Upper lobe of left lung (tissue), 6 donors: ENCODE measurements at regions not wholly inside any gene's neighbourhood (a gene's known extent, or its start where the extent isn't known, plus 50 kb on each side); places are given as distances from the start of the nearest gene placed in this dataset.
"Not testable (repeated sequence)": the region's sequence is repeated elsewhere in the genome, so short reads cannot be mapped to it uniquely, and the experiment has no call there.

Source experiments
- ATAC-seq, 2 donors: fragments of 200-7000 bp; cut with Tn5 transposase; one replicate each; pipeline ENCODE4 v1.9.1; 2022; ENCODE audit warnings: mild to moderate bottlenecking in 2 of 2, moderate library complexity in 2 of 2; ENCODE audit not compliant: low FRiP score in 2 of 2
- DNase-seq, 2 donors: peaks; one replicate each; pipeline ENCODE4 v3.0.0-alpha.2; 2019 to 2020
- H3K27ac ChIP-seq, 4 donors: fragments of 200-600 bp; sonication (generic); one replicate each; pipeline ENCODE4 v1.5.1; 2016 to 2019
- H3K27me3 ChIP-seq, 4 donors: fragments of 200-600 bp; sonication (generic); one replicate each; pipeline ENCODE4 v1.5.1; 2017 to 2019
- H3K36me3 ChIP-seq, 4 donors: fragments of 200-600 bp; sonication (generic); one replicate each; pipeline ENCODE4 v1.5.1; 2016 to 2019
- H3K4me1 ChIP-seq, 4 donors: fragments of 200-600 bp; sonication (generic); one replicate each; pipeline ENCODE4 v1.5.1; 2018 to 2019
- H3K4me3 ChIP-seq, 4 donors: fragments of 200-600 bp; sonication (generic); one replicate each; pipeline ENCODE4 v1.5.1; 2017 to 2019; ENCODE audit warnings: mild to moderate bottlenecking in 2 of 4, moderate library complexity in 1 of 4
- H3K9me3 ChIP-seq, 4 donors: fragments of 200-600 bp; sonication (generic); one replicate each; pipeline ENCODE4 v1.5.1; 2018 to 2019
- CTCF ChIP-seq, 6 experiments: fragments of 450-650 bp in 4 of 6; fragments of 200-600 bp in 2 of 6; sonication (generic) in 2 of 6; IDR thresholded peaks; one replicate each; pipeline ENCODE4 v1.5.1; 2016 to 2019; ENCODE audit warnings: antibody characterized with exemption in 6 of 6
- EP300 ChIP-seq, 4 donors: sonication (generic); formaldehyde crosslinking; IDR thresholded peaks; one replicate each; pipeline ENCODE4 v1.5.1; 2017; ENCODE audit warnings: antibody characterized with exemption in 4 of 4, control low read depth in 2 of 4
- POLR2A ChIP-seq, 4 donors: fragments of 450-650 bp; IDR thresholded peaks; one replicate each; pipeline ENCODE4 v1.5.1; 2016 to 2017; ENCODE audit warnings: antibody characterized with exemption in 4 of 4, mild to moderate bottlenecking in 2 of 4
- POLR2AphosphoS5 ChIP-seq, 2 donors: sonication (generic); formaldehyde crosslinking; IDR thresholded peaks; one replicate each; pipeline ENCODE4 v1.5.1; 2017; ENCODE audit warnings: antibody characterized with exemption in 2 of 2
- WGBS, 2 donors: methylation state at CpG; one replicate each; pipeline ENCODE4 v1.1.5; 2017 to 2018; 5-methylcytosine and 5-hydroxymethylcytosine counted together
- donor health status: DM: no; HTN: no; CAD: no; lungs with moderate emphysema.
- donor health status: DM: no; HTN: yes; CAD: no; lungs with severe emphysema.

GRCh38 chrY:7289889-7290833, 378.6 kb upstream of the AMELY start:
- H3K4me1 ChIP-seq: peaks cover 0 to 5% (median 0%) of the 10 kb centered on the region in 4 donors
- TF ChIP-seq CTCF (IDR thresholded peaks at IDR 0.05): no peak
- TF ChIP-seq POLR2AphosphoS5 (IDR thresholded peaks at IDR 0.05): no peak
- TF ChIP-seq POLR2A (IDR thresholded peaks at IDR 0.05): no peak
- no peak for TF ChIP-seq EP300 (IDR thresholded peaks at IDR 0.05)

GRCh38 chrY:7288611-7289010, 377.1 kb upstream of the AMELY start:
- Histone ChIP-seq H3K4me1 (peaks cover 0 to 5% (median 0%) of the 10 kb centered on the region in 4 donors), H3K9me3 (no peaks in the 10 kb centered on the region), H3K36me3 (no peaks in the 10 kb centered on the region), H3K27ac (no peak overlapping the region), H3K27me3 (no peaks in the 10 kb centered on the region), H3K4me3 (no peak overlapping the region)
- no peak for TF ChIP-seq CTCF (IDR thresholded peaks at IDR 0.05)
- TF ChIP-seq POLR2A (IDR thresholded peaks at IDR 0.05): no peak
- DNase-seq (no peak), ATAC-seq (no peak)
- WGBS, 2 donors: 41% methylated on average over 5 of the region's 5 CpGs; no CpG with 5 or more reads in 1 of the 2 donors

More at GRCh38 chrY:7289889-7290833, 378.6 kb upstream of the AMELY start:
- H3K27ac ChIP-seq: peak overlapping the region in 1 of 4 donors; percentile 26
- DNase-seq (no peak), ATAC-seq (no peak)
- no peaks in the 10 kb centered on the region for H3K9me3 ChIP-seq
- H3K27me3 ChIP-seq: no peaks in the 10 kb centered on the region
- peak overlapping the region in 1 of 4 donors; percentile 8 for H3K4me3 ChIP-seq
- no peaks in the 10 kb centered on the region for H3K36me3 ChIP-seq
- 57% methylated on average over 10 of the region's 10 CpGs; no CpG with 5 or more reads in 1 of the 2 donors for WGBS, 2 donors

GRCh38 chrY:7287963-7288362, 376.4 kb upstream of the AMELY start:
- H3K27ac ChIP-seq, H3K27me3 ChIP-seq, H3K4me1 ChIP-seq, H3K4me3 ChIP-seq, DNase-seq, ATAC-seq, H3K9me3 ChIP-seq, H3K36me3 ChIP-seq: not testable (repeated sequence)
- 63% methylated on average over 1 of the region's 2 CpGs; no CpG with 5 or more reads in 1 of the 2 donors for WGBS, 2 donors

GRCh38 chrY:7285388-7285787, 373.8 kb upstream of the AMELY start:
- TF ChIP-seq EP300 (IDR thresholded peaks at IDR 0.05) (no peak), POLR2A (IDR thresholded peaks at IDR 0.05) (no peak), POLR2AphosphoS5 (IDR thresholded peaks at IDR 0.05) (no peak), CTCF (IDR thresholded peaks at IDR 0.05) (no peak)
- ATAC-seq (no peak), DNase-seq (no peak)
- H3K4me1 ChIP-seq: peaks cover 0 to 5% (median 0%) of the 10 kb centered on the region in 4 donors
- no peak overlapping the region for H3K4me3 ChIP-seq
- H3K9me3 ChIP-seq: no peaks in the 10 kb centered on the region
- no peaks in the 10 kb centered on the region for H3K36me3 ChIP-seq
- H3K27ac ChIP-seq: no peak overlapping the region
- H3K27me3 ChIP-seq: no peaks in the 10 kb centered on the region
- WGBS, 2 donors: no CpG with 5 or more reads among the region's 2 CpGs

- Histone ChIP-seq H3K27me3 (no peaks in the 10 kb centered on the region), H3K4me1 (no peaks in the 10 kb centered on the region), H3K27ac (no peak overlapping the region), H3K36me3 (no peaks in the 10 kb centered on the region), H3K4me3 (no peak overlapping the region), H3K9me3 (no peaks in the 10 kb centered on the region)
- ATAC-seq (no peak), DNase-seq (no peak)
- TF ChIP-seq EP300 (IDR thresholded peaks at IDR 0.05) (no peak), POLR2A (IDR thresholded peaks at IDR 0.05) (no peak), CTCF (IDR thresholded peaks at IDR 0.05) (no peak), POLR2AphosphoS5 (IDR thresholded peaks at IDR 0.05) (no peak)
- 65% methylated on average over 5 of the region's 6 CpGs; no CpG with 5 or more reads in 1 of the 2 donors for WGBS, 2 donors
Observed at GRCh38 chrY:7283001-7283400, 371.4 kb upstream of the AMELY start.

- H3K27ac ChIP-seq, H3K4me3 ChIP-seq, DNase-seq, ATAC-seq, H3K9me3 ChIP-seq, H3K4me1 ChIP-seq, H3K27me3 ChIP-seq, H3K36me3 ChIP-seq: not testable (repeated sequence)
- 24% methylated on average over 3 of the region's 8 CpGs; no CpG with 5 or more reads in 1 of the 2 donors for WGBS, 2 donors
Observed at GRCh38 chrY:7280151-7280740, 368.7 kb upstream of the AMELY start.
